ENCODE measurements at regions not wholly inside any gene's neighbourhood (a gene's known extent, or its start where the extent isn't known, plus 50 kb on each side); places are given as distances from the start of the nearest gene placed in this dataset.

- Histone ChIP-seq H3F3A (replicated peaks; ENCODE audit: low read depth) (no peaks in the 10 kb centered on the region), H3K4me2 (no peak overlapping the region), H3K36me3 (ENCODE audit: insufficient read depth) (no peaks in the 10 kb centered on the region), H3K27ac (ENCODE audit: low read depth) (no peak overlapping the region), H2AFZ (no peak overlapping the region), H3K9me2 (ENCODE audit: insufficient read depth) (no peaks in the 10 kb centered on the region), H3K27me3 (ENCODE audit: insufficient read depth) (no peaks in the 10 kb centered on the region), H3K4me3 (no peak overlapping the region), H4K20me1 (replicated peaks; ENCODE audit: insufficient read depth) (no peaks in the 10 kb centered on the region), H3K4me1 (ENCODE audit: insufficient read depth) (no peaks in the 10 kb centered on the region), H3K79me2 (replicated peaks; ENCODE audit: insufficient read depth) (no peaks in the 10 kb centered on the region)
- no peak overlapping the region for H3K4me3 Mint-ChIP-seq
- no peaks in the 10 kb centered on the region for H3K36me3 Mint-ChIP-seq (ENCODE audit: low read depth)
- no peaks in the 10 kb centered on the region for H3K27me3 Mint-ChIP-seq (ENCODE audit: insufficient read depth, low read depth, poor library complexity)
- H3K27ac Mint-ChIP-seq, result no peak overlapping the region
- no peaks in the 10 kb centered on the region; the same call in 1 of the 3 replicates for H3K4me1 Mint-ChIP-seq
- no peak for ATAC-seq
- no peak for DNase-seq (ENCODE audit: low spot score)
- H3K9me3 Mint-ChIP-seq, result peaks cover 4% of the 10 kb centered on the region; the same call in 1 of the 3 replicates
- no peak for TF ChIP-seq ZNF114 (CRISPR knock-in tag; IDR thresholded peaks at IDR 0.05)
- no peak for TF ChIP-seq NANOG (IDR thresholded peaks at IDR 0.05; ENCODE audit: borderline replicate concordance)
- TF ChIP-seq CTCF (conservative IDR thresholded peaks at IDR 0.05; ENCODE audit: low read depth in 2 of 2), result no peak
- no peak for TF ChIP-seq EZH2phosphoT487 (IDR thresholded peaks at IDR 0.05; ENCODE audit: unreplicated experiment)
- TF ChIP-seq REST (IDR thresholded peaks at IDR 0.05; ENCODE audit: unreplicated experiment), result no peak
- no peak for TF ChIP-seq JUNB (IDR thresholded peaks at IDR 0.05; ENCODE audit: unreplicated experiment)
- no peak for TF ChIP-seq STAT1 (IDR thresholded peaks at IDR 0.05; ENCODE audit: unreplicated experiment)
- no peak for TF ChIP-seq CREB1 (CRISPR knock-in tag; IDR thresholded peaks at IDR 0.05; ENCODE audit: low read depth)
- no peak for TF ChIP-seq POLR2AphosphoS5 (IDR thresholded peaks at IDR 0.05; ENCODE audit: low read depth)
- TF ChIP-seq ETS1 (IDR thresholded peaks at IDR 0.05), result no peak
- no peak for TF ChIP-seq EZH2 (IDR thresholded peaks at IDR 0.05; ENCODE audit: low read depth, unreplicated experiment)
- TF ChIP-seq ZNF462 (CRISPR knock-in tag; IDR thresholded peaks at IDR 0.05), result no peak
- no peak for TF ChIP-seq ZNF331 (CRISPR knock-in tag; IDR thresholded peaks at IDR 0.05; ENCODE audit: low read depth)
Measured at GRCh38 chr4:149933883-149934282, 118.2 kb upstream of the IQCM start.
